K562 (cell line): ENCODE measurements at regions not wholly inside any gene's neighbourhood (a gene's known extent, or its start where the extent isn't known, plus 50 kb on each side); places are given as distances from the start of the nearest gene placed in this dataset.

ENCODE experiments used
- ATAC-seq: fragments of 200-7000 bp; cut with Tn5 transposase; 3 replicates; pipeline ENCODE4 v1.9.1; 2020; ENCODE audit warnings: moderate library complexity
- BruUV-seq: library from RNA; stranded (reverse); fragments of 400-500 nt; replicated peaks from 2 replicates; lab custom pipeline; 2021; lab: Mats Ljungman, UMichigan
- CTCF ChIA-PET: fragments of 300-600 bp; formaldehyde crosslinking; extraction: SDS; loops from one replicate; lab custom pipeline; 2021; ENCODE audit warnings: low intra/inter-chr PET ratio; lab: Yijun Ruan, JAX
- POLR2A ChIA-PET: fragments of 300-600, 350-650 bp; sonication (Branson Sonifier 250); formaldehyde crosslinking; extraction: SDS; loops from one replicate; lab custom pipeline; 2021; ENCODE audit warnings: antibody characterized with exemption, inconsistent platforms; lab: Yijun Ruan, JAX
- DNase-seq, 4 experiments: peaks; one replicate each; pipeline versions ENCODE4 v3.0.0 to v3.0.0-alpha.2; 2011 to 2018; ENCODE audit warnings: low spot score in 3 of 4, mixed read lengths in 3 of 4; ENCODE audit errors: extremely low read depth in 1 of 4
- FAIRE-seq: peaks from 2 replicates; lab custom pipeline; 2011; peaks lifted over from hg19 to GRCh38; lab: Jason Lieb, UNC
- H2AFZ ChIP-seq: 2 replicates; pipeline ENCODE4 v1.6.0; 2011; ENCODE audit warnings: low read depth, low read length, control low read depth, inconsistent platforms
- H3K27ac ChIP-seq: fragments of 200-600 bp; 3 replicates; pipeline ENCODE4 v1.8.0; 2011; ENCODE audit warnings: low read depth, mild to moderate bottlenecking, control low read depth, inconsistent platforms, low read length, moderate library complexity, mixed read lengths; ENCODE audit errors: extremely low read depth
- H3K27me3 ChIP-seq, 2 experiments: fragments of 300-600 bp in 1 of 2; 2 replicates in 1 of 2; 3 replicates in 1 of 2; pipeline versions ENCODE4 v1.6.0 to v1.8.0; 2011; ENCODE audit warnings: inconsistent platforms in 2 of 2, low read length in 2 of 2, mild to moderate bottlenecking in 1 of 2, mixed read lengths in 1 of 2, moderate library complexity in 1 of 2; ENCODE audit not compliant: control insufficient read depth in 2 of 2, insufficient read depth in 2 of 2
- H3K36me3 ChIP-seq: fragments of 300-600 bp; 3 replicates; pipeline ENCODE4 v1.8.0; 2011; ENCODE audit warnings: mild to moderate bottlenecking, low read length, inconsistent platforms; ENCODE audit not compliant: control insufficient read depth, insufficient read depth
- H3K4me1 ChIP-seq, 2 experiments: fragments of 200-600 bp in 1 of 2; replicated peaks in 1 of 2; 2 replicates in 1 of 2; 3 replicates in 1 of 2; pipeline versions ENCODE4 v1.5.1 to v1.8.0; 2011; ENCODE audit warnings: inconsistent platforms in 2 of 2, low read length in 2 of 2, mild to moderate bottlenecking in 1 of 2, mixed read lengths in 1 of 2, moderate library complexity in 1 of 2; ENCODE audit not compliant: control insufficient read depth in 2 of 2, insufficient read depth in 2 of 2
- H3K4me2 ChIP-seq: 2 replicates; pipeline ENCODE4 v1.6.1; 2011; ENCODE audit warnings: low read length, control low read depth, inconsistent platforms, mixed read lengths; ENCODE audit not compliant: insufficient read depth
- H3K4me3 ChIP-seq: fragments of 200-600 bp; sonication (generic), shearing (Covaris generic); 2 replicates; pipeline ENCODE4 v1.5.1; 2016; ENCODE audit warnings: control low read depth, inconsistent platforms
- H3K79me2 ChIP-seq: fragments of 200-600 bp; 3 replicates; pipeline ENCODE4 v1.8.0; 2011; ENCODE audit warnings: low read length, inconsistent platforms; ENCODE audit not compliant: control insufficient read depth, insufficient read depth
- H3K9ac ChIP-seq, 2 experiments: 2 replicates each; pipeline versions ENCODE4 v1.6.0 to v1.6.1; 2011; ENCODE audit warnings: low read depth in 2 of 2, low read length in 2 of 2, control low read depth in 1 of 2, inconsistent platforms in 1 of 2, mild to moderate bottlenecking in 1 of 2, mixed read lengths in 1 of 2; ENCODE audit not compliant: insufficient read depth in 1 of 2
- H3K9me1 ChIP-seq: one replicate; pipeline ENCODE4 v1.6.0; 2011; ENCODE audit warnings: inconsistent platforms, mild to moderate bottlenecking, low read length, moderate library complexity; ENCODE audit not compliant: control insufficient read depth, insufficient read depth
- H3K9me3 ChIP-seq: replicated peaks from 2 replicates; pipeline ENCODE4 v1.5.1; 2011; ENCODE audit warnings: low read depth, low read length, inconsistent platforms; ENCODE audit not compliant: control insufficient read depth, insufficient read depth
- H4K20me1 ChIP-seq: replicated peaks from 2 replicates; pipeline ENCODE4 v1.6.1; 2011; ENCODE audit warnings: low read length, inconsistent platforms, mixed read lengths; ENCODE audit not compliant: control insufficient read depth, insufficient read depth
- ARID2 ChIP-seq: fragments of 450-650 bp; IDR thresholded peaks from 2 replicates; pipeline ENCODE4 v1.6.1; 2017; ENCODE audit warnings: antibody characterized with exemption, mild to moderate bottlenecking
- CBX3 ChIP-seq, 2 experiments: IDR thresholded peaks; 1 replicate in 1 of 2; 2 replicates in 1 of 2; pipeline ENCODE4 v1.6.1; 2012; ENCODE audit warnings: inconsistent platforms in 2 of 2, low read length in 2 of 2, borderline replicate concordance in 1 of 2, control low read depth in 1 of 2
- CC2D1A ChIP-seq: fragments of 450-650 bp; IDR thresholded peaks from 2 replicates; pipeline ENCODE4 v1.6.1; 2017; ENCODE audit warnings: mild to moderate bottlenecking
- E2F3 ChIP-seq: fragments of 250-450 bp; sonication (Bioruptor Pico); IDR thresholded peaks from 2 replicates; pipeline ENCODE4 v1.4.0; 2020; ENCODE audit warnings: mild to moderate bottlenecking
- ETV5 ChIP-seq: sonication (generic); formaldehyde crosslinking; IDR thresholded peaks from 2 replicates; pipeline ENCODE4 v1.4.0; 2020; ENCODE audit warnings: low read depth, mild to moderate bottlenecking, missing genetic modification reagents
- EWSR1 ChIP-seq: fragments of 450-650 bp; IDR thresholded peaks from 2 replicates; pipeline ENCODE4 v1.6.1; 2018; ENCODE audit warnings: borderline replicate concordance, mild to moderate bottlenecking, low read depth, moderate library complexity; ENCODE audit not compliant: partially characterized antibody
- HMGN3 ChIP-seq: IDR thresholded peaks from 2 replicates; pipeline ENCODE4 v1.6.1; 2011; ENCODE audit warnings: borderline replicate concordance, low read depth, mild to moderate bottlenecking, mixed read lengths, low read length; ENCODE audit not compliant: insufficient read length; ENCODE audit errors: extremely low read depth
- ILK ChIP-seq: fragments of 450-650 bp; IDR thresholded peaks from 2 replicates; pipeline ENCODE4 v1.6.1; 2016; ENCODE audit warnings: missing genetic modification characterization, low read depth, mild to moderate bottlenecking, missing compliant biosample characterization, moderate library complexity, borderline replicate concordance
- MTA3 ChIP-seq: fragments of 450-650 bp; formaldehyde crosslinking; IDR thresholded peaks from 2 replicates; pipeline ENCODE4 v1.6.1; 2017; ENCODE audit warnings: mild to moderate bottlenecking, borderline replicate concordance
- PML ChIP-seq: IDR thresholded peaks from 2 replicates; pipeline ENCODE4 v1.6.1; 2012; ENCODE audit warnings: low read length, inconsistent platforms
- RB1 ChIP-seq: fragments of 450-650 bp; IDR thresholded peaks from 2 replicates; pipeline ENCODE4 v1.6.1; 2017; ENCODE audit warnings: low read depth, mild to moderate bottlenecking
- RUNX1 ChIP-seq: sonication (generic); IDR thresholded peaks from 2 replicates; pipeline ENCODE4 v1.6.1; 2016; ENCODE audit warnings: antibody characterized with exemption, low read depth
- ZFP30 ChIP-seq: fragments of 250-450 bp; sonication (Bioruptor Pico); IDR thresholded peaks from 2 replicates; pipeline ENCODE4 v1.8.0; 2022; ENCODE audit warnings: moderate library complexity, mild to moderate bottlenecking, inconsistent platforms, borderline replicate concordance
- ZNF24 ChIP-seq: fragments of 450-650 bp; IDR thresholded peaks from 2 replicates; pipeline ENCODE4 v1.6.1; 2016
- WGBS: fragments of 100-300 bp; shearing (Covaris generic); methylation state at CpG from one replicate; pipeline ENCODE4 v1.1.6; 2016; ENCODE audit warnings: low coverage, mixed read lengths; ENCODE audit not compliant: insufficient coverage; ENCODE audit errors: missing lambda C conversion rate; 5-methylcytosine and 5-hydroxymethylcytosine counted together
- in situ Hi-C: fragments of 300-500 bp; cut with MboI; formaldehyde crosslinking; loops from 4 replicates; pipeline ENCODE4 v1.15.0; 2018; ENCODE audit warnings: inconsistent platforms, mixed read lengths
- intact Hi-C: fragments of 100-400 bp; cut with micrococcal nuclease; formaldehyde crosslinking; loops from 2 replicates; pipeline ENCODE4 v1.14.2; 2022
- TF ChIP-seq, protein P1 (sequence below), 2 experiments: IDR thresholded peaks in 1 of 2; conservative IDR thresholded peaks in 1 of 2; 2 replicates each; pipeline ENCODE4 v1.6.1; 2016; ENCODE audit warnings: low read depth in 2 of 2, mild to moderate bottlenecking in 1 of 2, missing compliant biosample characterization in 1 of 2, missing genetic modification characterization in 1 of 2, moderate library complexity in 1 of 2
- TF ChIP-seq, protein P2 (sequence below), 2 experiments: fragments of 450-650 bp in 1 of 2; IDR thresholded peaks; 2 replicates each; pipeline ENCODE4 v1.6.1; 2011 to 2017; ENCODE audit warnings: low read depth in 2 of 2, antibody characterized with exemption in 1 of 2, borderline replicate concordance in 1 of 2, low read length in 1 of 2, mild to moderate bottlenecking in 1 of 2, mixed read lengths in 1 of 2; ENCODE audit not compliant: control insufficient read depth in 1 of 2

- TF ChIP-seq RB1 (no peak), PML (no peak)
- TF ChIP-seq, protein P1, sequence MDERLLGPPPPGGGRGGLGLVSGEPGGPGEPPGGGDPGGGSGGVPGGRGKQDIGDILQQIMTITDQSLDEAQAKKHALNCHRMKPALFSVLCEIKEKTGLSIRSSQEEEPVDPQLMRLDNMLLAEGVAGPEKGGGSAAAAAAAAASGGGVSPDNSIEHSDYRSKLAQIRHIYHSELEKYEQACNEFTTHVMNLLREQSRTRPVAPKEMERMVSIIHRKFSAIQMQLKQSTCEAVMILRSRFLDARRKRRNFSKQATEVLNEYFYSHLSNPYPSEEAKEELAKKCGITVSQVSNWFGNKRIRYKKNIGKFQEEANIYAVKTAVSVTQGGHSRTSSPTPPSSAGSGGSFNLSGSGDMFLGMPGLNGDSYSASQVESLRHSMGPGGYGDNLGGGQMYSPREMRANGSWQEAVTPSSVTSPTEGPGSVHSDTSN (CRISPR knock-in tag; IDR thresholded peaks at IDR 0.05; ENCODE audit: low read depth), result no peak
- TF ChIP-seq, protein P1 (tag; conservative IDR thresholded peaks at IDR 0.05; ENCODE audit: low read depth), result no peak
These were observed 151.5 kb downstream of the INO80D start (continued) for GRCh38 chr2:205934443-205934842.

DNA sequence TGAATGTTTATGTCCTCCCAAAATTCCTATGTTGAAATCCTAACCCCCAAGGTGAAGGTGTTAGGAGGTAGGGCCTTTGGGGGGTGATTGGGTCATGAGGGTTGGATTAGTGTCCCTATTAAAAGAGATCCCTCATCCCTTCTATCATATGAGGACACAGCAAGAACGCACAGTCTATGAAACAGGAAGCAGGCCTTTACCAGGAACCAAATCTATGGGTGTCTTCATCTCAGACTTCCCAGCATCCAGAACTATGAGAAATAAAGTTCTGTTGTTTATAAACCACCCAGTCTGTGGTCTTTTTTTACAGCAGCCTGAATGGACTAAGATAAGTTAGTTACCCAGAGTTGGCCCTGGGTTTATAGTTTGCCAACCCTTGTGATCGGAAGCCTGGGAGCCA, 153.1 kb downstream of the INO80D start:
- POLR2A ChIA-PET, result no interaction called here
- H3K9ac ChIP-seq, result no peak overlapping the region
- no peaks in the 10 kb centered on the region for H3K79me2 ChIP-seq
- no peaks in the 10 kb centered on the region for H3K9me1 ChIP-seq
- no peaks in the 10 kb centered on the region for H3K4me1 ChIP-seq
- H3K36me3 ChIP-seq, result no peaks in the 10 kb centered on the region
- FAIRE-seq (no peak), DNase-seq (no peak), ATAC-seq (no peak)
- CTCF ChIA-PET, result no interaction called here
- H3K4me2 ChIP-seq, result no peak overlapping the region
- intact Hi-C loops, result no loop called here
- H3K9me3 ChIP-seq, result no peaks in the 10 kb centered on the region
- H4K20me1 ChIP-seq, result no peaks in the 10 kb centered on the region
- H3K27me3 ChIP-seq, result peaks cover 0 to 3% of the 10 kb centered on the region in 2 experiments; a peak in 3 of 5 replicates
- no peak overlapping the region for H2AFZ ChIP-seq
- 20% methylated on average over 2 of the region's 2 CpGs for whole genome bisulfite sequencing
- no TSS peak for BruUV-seq
- in situ Hi-C loops, result loop anchor here (25.0 kb wide), 1 partner anchor 1621 kb away; no protein-coding TSS in a partner anchor
- H3K27ac ChIP-seq, result no peak overlapping the region
- H3K4me3 ChIP-seq, result no peak overlapping the region
- TF ChIP-seq ETV5 (CRISPR knock-in tag) (no peak), HMGN3 (no peak), E2F3 (CRISPR knock-in tag) (no peak), EWSR1 (no peak), MTA3 (no peak), RUNX1 (no peak), ILK (tag) (no peak), ZFP30 (no peak), CC2D1A (no peak), ARID2 (no peak), CBX3 (IDR thresholded peaks at IDR 0.05; ENCODE audit: borderline replicate concordance in 1 of 2, low read length in 2 of 2) (no peak), ZNF24 (no peak)
- TF ChIP-seq, protein P2, sequence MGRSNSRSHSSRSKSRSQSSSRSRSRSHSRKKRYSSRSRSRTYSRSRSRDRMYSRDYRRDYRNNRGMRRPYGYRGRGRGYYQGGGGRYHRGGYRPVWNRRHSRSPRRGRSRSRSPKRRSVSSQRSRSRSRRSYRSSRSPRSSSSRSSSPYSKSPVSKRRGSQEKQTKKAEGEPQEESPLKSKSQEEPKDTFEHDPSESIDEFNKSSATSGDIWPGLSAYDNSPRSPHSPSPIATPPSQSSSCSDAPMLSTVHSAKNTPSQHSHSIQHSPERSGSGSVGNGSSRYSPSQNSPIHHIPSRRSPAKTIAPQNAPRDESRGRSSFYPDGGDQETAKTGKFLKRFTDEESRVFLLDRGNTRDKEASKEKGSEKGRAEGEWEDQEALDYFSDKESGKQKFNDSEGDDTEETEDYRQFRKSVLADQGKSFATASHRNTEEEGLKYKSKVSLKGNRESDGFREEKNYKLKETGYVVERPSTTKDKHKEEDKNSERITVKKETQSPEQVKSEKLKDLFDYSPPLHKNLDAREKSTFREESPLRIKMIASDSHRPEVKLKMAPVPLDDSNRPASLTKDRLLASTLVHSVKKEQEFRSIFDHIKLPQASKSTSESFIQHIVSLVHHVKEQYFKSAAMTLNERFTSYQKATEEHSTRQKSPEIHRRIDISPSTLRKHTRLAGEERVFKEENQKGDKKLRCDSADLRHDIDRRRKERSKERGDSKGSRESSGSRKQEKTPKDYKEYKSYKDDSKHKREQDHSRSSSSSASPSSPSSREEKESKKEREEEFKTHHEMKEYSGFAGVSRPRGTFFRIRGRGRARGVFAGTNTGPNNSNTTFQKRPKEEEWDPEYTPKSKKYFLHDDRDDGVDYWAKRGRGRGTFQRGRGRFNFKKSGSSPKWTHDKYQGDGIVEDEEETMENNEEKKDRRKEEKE (IDR thresholded peaks at IDR 0.05; ENCODE audit: borderline replicate concordance in 1 of 2, control insufficient read depth in 1 of 2, low read depth in 2 of 2, low read length in 1 of 2), result no peak
